Ureter (tissue), 1 donor: ENCODE measurements at regions not wholly inside any gene's neighbourhood (a gene's known extent, or its start where the extent isn't known, plus 50 kb on each side); places are given as distances from the start of the nearest gene placed in this dataset.

ENCODE experiments used
- DNase-seq: peaks from one replicate; pipeline ENCODE4 v3.0.0-alpha.2; 2020; ENCODE audit warnings: low spot score
- donor health status: DM: yes; HTN: yes; CAD: no.

GRCh38 chr1:60596791-60597750, 485.3 kb upstream of the NFIA start:
- DNase-seq: no peak

GRCh38 chr1:60591583-60591982, 490.8 kb upstream of the NFIA start:
- DNase-seq: no peak

DNA sequence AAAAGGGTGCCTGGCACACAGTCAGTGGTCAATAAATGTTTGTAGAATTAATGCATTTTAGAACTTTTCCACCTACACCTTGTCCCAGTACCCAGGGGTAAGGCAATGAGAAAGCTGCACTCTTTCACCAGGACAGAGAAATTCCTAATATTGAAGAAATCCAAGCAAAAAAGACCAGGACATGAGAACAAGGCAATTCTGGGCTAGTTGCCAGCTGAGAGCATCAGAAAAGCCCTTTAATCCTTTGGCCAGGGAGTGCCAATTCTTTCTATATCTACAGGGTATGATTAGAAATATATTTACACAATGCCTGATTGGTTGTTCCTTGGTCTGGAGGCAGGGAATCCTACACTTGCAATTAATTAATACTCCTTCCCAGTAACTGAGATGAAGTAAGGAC, 492.4 kb upstream of the NFIA start:
- no peak for DNase-seq

- DNase-seq: no peak
Measured at GRCh38 chr1:60589046-60589748, 493.2 kb upstream of the NFIA start.

- no peak for DNase-seq
Measured at GRCh38 chr1:60584371-60584770, 498.0 kb upstream of the NFIA start.

DNA sequence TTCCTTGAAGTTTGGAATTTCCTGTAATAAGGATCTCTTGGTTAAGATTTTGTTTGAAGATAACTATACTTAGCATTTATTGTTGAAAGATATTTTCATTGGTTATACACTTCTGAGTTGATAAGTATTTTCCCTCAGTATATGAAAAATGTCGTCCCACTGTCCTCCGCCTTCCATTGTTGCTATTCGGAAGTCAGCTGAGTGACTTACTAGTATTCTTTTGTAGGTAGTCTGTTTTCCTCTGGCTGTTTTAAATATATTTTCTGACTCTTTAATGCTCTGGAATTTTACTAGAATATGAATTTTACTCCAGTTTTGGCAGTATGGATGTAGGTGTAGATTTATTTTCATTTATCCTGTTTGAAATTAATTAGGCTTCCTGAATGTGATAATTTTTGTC, 498.7 kb upstream of the NFIA start:
- DNase-seq: no peak

- no peak for DNase-seq
Measured at GRCh38 chr1:60581455-60582220, 500.7 kb upstream of the NFIA start.

- no peak for DNase-seq
Measured at GRCh38 chr1:60577029-60577428, 503.5 kb upstream of the C1orf87 start.

GRCh38 chr1:60575326-60575977, 501.9 kb upstream of the C1orf87 start:
- no peak for DNase-seq

DNA sequence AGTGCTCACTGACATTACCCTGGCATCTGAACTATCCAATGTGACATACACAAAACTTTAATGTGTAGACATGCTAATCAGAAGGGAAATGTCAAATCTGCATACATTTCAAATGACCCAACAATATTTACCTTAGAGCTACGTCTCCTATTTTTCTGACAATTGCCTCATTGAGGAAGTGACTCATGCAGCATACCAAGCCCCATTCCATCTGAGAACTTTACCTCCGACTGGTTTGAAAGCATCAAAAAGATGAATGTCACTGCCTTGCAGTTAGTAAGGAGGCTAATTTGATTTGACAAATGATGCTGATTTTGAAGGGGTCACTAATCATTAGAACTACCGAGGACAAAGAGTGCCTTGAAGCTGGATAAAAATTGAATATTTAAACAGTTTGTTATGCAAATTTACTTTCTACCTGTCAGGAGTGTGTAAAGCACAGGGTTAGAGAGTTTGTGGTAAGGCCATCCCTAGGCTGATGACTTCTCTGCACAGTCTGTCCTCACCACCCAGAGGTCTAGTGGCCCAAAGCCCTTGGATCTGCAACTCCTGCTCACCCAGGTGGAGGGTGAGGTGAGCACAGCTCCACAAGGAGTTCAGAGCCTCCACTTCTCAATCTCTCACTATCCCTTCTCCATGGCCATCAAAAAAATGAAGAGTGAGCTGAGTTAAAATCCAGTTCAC, 500.3 kb upstream of the C1orf87 start:
- DNase-seq: no peak

GRCh38 chr1:60573121-60573520, 499.6 kb upstream of the C1orf87 start:
- DNase-seq: no peak

GRCh38 chr1:60572378-60572777, 498.8 kb upstream of the C1orf87 start:
- no peak for DNase-seq

DNA sequence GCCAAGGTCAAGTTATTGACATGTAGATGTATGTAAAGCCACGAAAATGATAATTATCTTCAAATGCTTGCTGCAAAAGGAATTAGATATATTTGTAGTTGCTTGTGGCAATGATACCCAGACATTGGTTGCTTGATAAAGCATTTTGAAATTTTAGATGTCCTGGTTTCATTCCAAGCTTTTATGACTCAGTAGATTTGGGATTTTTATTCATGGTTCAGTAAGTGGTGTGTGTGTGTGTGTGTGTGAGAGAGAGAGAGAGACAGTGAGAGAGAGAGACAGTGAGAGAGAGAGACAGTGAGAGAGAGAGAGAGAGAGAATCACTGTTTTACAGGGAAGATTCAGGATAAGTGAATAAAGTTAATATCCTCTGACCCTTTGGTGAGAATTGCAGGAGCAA, 498.2 kb upstream of the C1orf87 start:
- DNase-seq: no peak

GRCh38 chr1:60569189-60569588, 495.6 kb upstream of the C1orf87 start:
- DNase-seq: no peak

GRCh38 chr1:60567256-60567655, 493.7 kb upstream of the C1orf87 start:
- no peak for DNase-seq

GRCh38 chr1:60564916-60565750, 491.6 kb upstream of the C1orf87 start:
- DNase-seq: no peak

DNA sequence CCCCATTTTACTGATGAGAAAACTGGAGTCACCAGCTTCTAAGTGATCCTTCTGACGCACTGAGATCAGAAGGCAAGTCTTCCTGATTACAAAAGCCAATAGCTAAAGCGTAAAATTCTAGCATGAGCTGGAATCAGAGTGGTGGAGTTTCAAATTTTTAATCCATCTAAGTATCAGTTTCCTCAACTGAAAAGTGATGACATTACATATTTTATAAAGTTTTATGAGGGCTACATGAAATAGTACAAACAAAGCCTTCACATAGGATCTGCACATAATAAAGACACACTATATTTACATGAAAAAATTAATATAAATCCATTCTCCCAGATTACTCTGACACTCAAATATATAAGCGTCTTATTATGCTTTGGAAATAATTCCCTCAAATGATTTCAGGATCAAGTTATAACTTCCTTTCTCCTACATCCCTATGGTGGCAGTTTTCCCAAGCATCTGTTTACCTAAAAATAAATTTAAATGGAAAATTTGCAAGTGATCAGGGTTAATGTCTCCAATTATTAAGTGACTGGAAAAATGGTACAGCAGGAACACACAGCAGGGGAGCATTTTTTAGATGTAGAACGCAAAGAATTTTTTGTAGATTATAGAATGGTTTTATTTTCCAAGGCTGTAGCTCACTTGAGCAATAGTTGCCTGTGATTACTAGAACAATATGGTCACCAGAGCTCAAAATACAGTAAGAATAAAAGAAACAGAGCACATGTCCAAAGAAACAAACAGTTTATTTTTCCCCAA, 490.4 kb upstream of the C1orf87 start:
- no peak for DNase-seq

DNA sequence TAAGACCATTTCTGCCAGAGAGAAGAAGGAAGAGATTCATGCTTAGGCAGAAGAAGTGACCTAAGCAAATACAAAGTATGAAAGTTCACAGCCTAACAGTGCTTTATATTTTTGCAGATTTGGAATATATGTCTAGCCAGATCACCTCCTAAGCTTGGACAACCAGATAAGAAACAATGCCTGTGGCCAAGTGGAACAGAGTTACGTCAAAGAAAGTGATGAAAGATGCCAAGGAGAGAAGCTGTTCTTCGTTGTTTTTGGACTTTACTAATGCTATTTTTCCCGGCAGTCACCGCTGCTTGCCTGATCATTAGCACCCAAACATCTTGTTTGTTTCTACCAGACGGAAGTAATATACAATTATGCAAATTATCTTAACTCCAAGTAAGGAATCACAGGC, 489.2 kb upstream of the C1orf87 start:
- no peak for DNase-seq

DNA sequence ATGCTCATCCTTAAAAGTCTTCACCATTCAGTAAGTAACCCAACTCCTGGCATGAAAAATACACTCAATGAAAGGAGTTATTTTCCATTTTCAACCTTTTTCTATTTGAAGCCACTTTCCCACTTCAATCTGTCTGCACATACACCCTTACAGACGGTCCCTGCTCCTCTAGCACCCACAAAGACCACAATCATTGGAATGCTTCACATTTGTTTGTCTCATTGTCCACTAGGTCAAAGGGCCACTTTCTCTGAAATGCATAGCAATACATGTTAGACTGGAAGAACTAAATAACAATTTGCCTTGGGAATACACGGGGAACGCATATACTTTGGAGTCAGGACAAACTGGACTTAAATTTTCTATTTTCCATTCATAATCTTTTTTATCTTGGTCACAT, 487.1 kb upstream of the C1orf87 start:
- no peak for DNase-seq

DNA sequence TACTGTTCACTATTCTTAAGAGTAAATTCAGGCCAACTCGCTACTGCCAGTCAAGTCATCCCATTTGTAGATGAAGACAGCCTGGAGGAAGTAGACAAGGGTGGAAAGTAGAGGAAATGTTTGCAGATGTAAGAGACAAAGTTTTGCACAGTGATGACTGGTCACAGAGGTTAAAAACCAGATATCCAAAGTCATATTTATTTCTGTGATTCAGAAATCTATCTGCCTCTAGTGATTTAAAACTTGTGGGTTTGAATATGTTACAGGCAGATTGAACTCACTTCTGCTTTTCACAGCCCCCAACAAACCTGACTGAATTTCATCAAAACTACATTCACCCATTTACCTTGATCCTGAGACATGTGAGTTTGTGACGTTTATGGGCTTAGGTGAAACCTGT, 484.7 kb upstream of the C1orf87 start:
- DNase-seq: no peak
